GM12878 (cell line): ENCODE measurements at regions not wholly inside any gene's neighbourhood (a gene's known extent, or its start where the extent isn't known, plus 50 kb on each side); places are given as distances from the start of the nearest gene placed in this dataset.

ENCODE experiments used
- ATAC-seq: fragments of 200-7000 bp; cut with Tn5 transposase; 3 replicates; pipeline ENCODE4 v1.9.1; 2020; ENCODE audit warnings: mild to moderate bottlenecking, moderate library complexity
- BruUV-seq: library from RNA; stranded (reverse); fragments of 400-500 nt; replicated peaks from 2 replicates; lab custom pipeline; 2021; lab: Mats Ljungman, UMichigan
- CTCF ChIA-PET: fragments of 300-600 bp; sonication (Branson Sonifier 250); formaldehyde crosslinking; extraction: SDS; loops from one replicate; lab custom pipeline; 2021; ENCODE audit warnings: inconsistent platforms; lab: Yijun Ruan, JAX
- POLR2A ChIA-PET: fragments of 350-600 bp; formaldehyde crosslinking; extraction: SDS; loops from one replicate; lab custom pipeline; 2021; ENCODE audit warnings: inconsistent platforms; lab: Charles Lee
- RAD21 ChIA-PET: fragments of 300-600 bp; sonication (Branson Sonifier 250); formaldehyde crosslinking; loops from one replicate; lab custom pipeline; 2023; ENCODE audit warnings: antibody characterized with exemption; ENCODE audit not compliant: unreplicated experiment; lab: Charles Lee
- SMC1A ChIA-PET: fragments of 300-600 bp; sonication (Branson Sonifier 250); formaldehyde crosslinking; loops from one replicate; lab custom pipeline; 2023; ENCODE audit not compliant: unreplicated experiment, uncharacterized antibody; lab: Charles Lee
- DNase-seq: peaks from one replicate; pipeline ENCODE4 v3.0.0-alpha.2; 2011; ENCODE audit warnings: low read depth, low spot score
- FAIRE-seq: peaks from 3 replicates; lab custom pipeline; 2011; peaks lifted over from hg19 to GRCh38; lab: Jason Lieb, UNC
- H2AFZ ChIP-seq: 2 replicates; pipeline ENCODE4 v1.6.0; 2011; ENCODE audit warnings: low read depth, low read length, control low read depth; ENCODE audit not compliant: control insufficient read depth
- H3K27ac ChIP-seq: 2 replicates; pipeline ENCODE4 v1.5.1; 2011; ENCODE audit warnings: control low read depth; ENCODE audit not compliant: control insufficient read depth, insufficient read depth
- H3K27me3 ChIP-seq, 2 experiments: replicated peaks in 1 of 2; 2 replicates each; pipeline versions ENCODE4 v1.6.0 to v1.6.1; 2011; ENCODE audit warnings: low read length in 1 of 2; ENCODE audit not compliant: control insufficient read depth in 2 of 2, insufficient read depth in 2 of 2
- H3K36me3 ChIP-seq, 2 experiments: 2 replicates each; pipeline ENCODE4 v1.5.1; 2011; ENCODE audit warnings: low read length in 1 of 2; ENCODE audit not compliant: control insufficient read depth in 2 of 2, insufficient read depth in 2 of 2
- H3K4me1 ChIP-seq: 2 replicates; pipeline ENCODE4 v1.6.1; 2011; ENCODE audit warnings: mild to moderate bottlenecking, low read length, moderate library complexity, mixed read lengths; ENCODE audit not compliant: control insufficient read depth, insufficient read depth
- H3K4me2 ChIP-seq: 2 replicates; pipeline ENCODE4 v1.6.0; 2011; ENCODE audit warnings: control low read depth; ENCODE audit not compliant: control insufficient read depth, insufficient read depth
- H3K4me3 ChIP-seq: fragments of 200-600 bp; sonication (generic); 2 replicates; pipeline ENCODE4 v1.5.1; 2016
- H3K79me2 ChIP-seq: 2 replicates; pipeline ENCODE4 v1.6.0; 2011; ENCODE audit warnings: low read length; ENCODE audit not compliant: control insufficient read depth, insufficient read depth
- H3K9ac ChIP-seq: 2 replicates; pipeline ENCODE4 v1.8.0; 2011; ENCODE audit warnings: low read length, control low read depth, mixed read lengths; ENCODE audit not compliant: control insufficient read depth, insufficient read depth
- H3K9me3 ChIP-seq: replicated peaks from 3 replicates; pipeline ENCODE4 v1.5.1; 2011; ENCODE audit warnings: mild to moderate bottlenecking, low read length; ENCODE audit not compliant: control insufficient read depth, insufficient read depth
- H4K20me1 ChIP-seq: 2 replicates; pipeline ENCODE4 v1.6.0; 2011; ENCODE audit not compliant: control insufficient read depth, insufficient read depth
- BCL3 ChIP-seq: IDR thresholded peaks from 2 replicates; pipeline ENCODE4 v1.6.1; 2011; ENCODE audit warnings: borderline replicate concordance, low read depth, mild to moderate bottlenecking, moderate library complexity, low read length; ENCODE audit not compliant: insufficient read depth, poor library complexity, severe bottlenecking
- BHLHE40 ChIP-seq, 2 experiments: fragments of 450-650 bp in 1 of 2; IDR thresholded peaks; 2 replicates each; pipeline ENCODE4 v1.6.1; 2011 to 2017; ENCODE audit warnings: low read depth in 2 of 2, borderline replicate concordance in 1 of 2, improper control_type of control experiment in 1 of 2, low read length in 1 of 2, mild to moderate bottlenecking in 1 of 2
- CBX5 ChIP-seq: sonication (generic); IDR thresholded peaks from 2 replicates; pipeline ENCODE4 v1.6.1; 2016; ENCODE audit warnings: low read depth, moderate library complexity, mild to moderate bottlenecking, inconsistent platforms
- CEBPB ChIP-seq, 2 experiments: fragments of 150-350 bp in 1 of 2; IDR thresholded peaks; 2 replicates each; pipeline ENCODE4 v1.6.1; 2012 to 2014; ENCODE audit warnings: low read depth in 2 of 2, low read length in 2 of 2, borderline replicate concordance in 1 of 2, inconsistent platforms in 1 of 2
- CREB1 ChIP-seq: IDR thresholded peaks from 2 replicates; pipeline ENCODE4 v1.6.1; 2012; ENCODE audit warnings: low read depth, mild to moderate bottlenecking, inconsistent platforms
- ETV6 ChIP-seq, 2 experiments: fragments of 450-650 bp in 1 of 2; IDR thresholded peaks in 1 of 2; conservative IDR thresholded peaks in 1 of 2; 2 replicates each; pipeline ENCODE4 v1.6.1; 2014; ENCODE audit warnings: antibody characterized with exemption in 1 of 2, borderline replicate concordance in 1 of 2, low read depth in 1 of 2, mild to moderate bottlenecking in 1 of 2, moderate library complexity in 1 of 2
- IKZF2 ChIP-seq, 2 experiments: fragments of 450-650 bp; IDR thresholded peaks; 2 replicates each; pipeline ENCODE4 v1.6.1; 2017; ENCODE audit warnings: mild to moderate bottlenecking in 2 of 2, moderate library complexity in 2 of 2
- IRF4 ChIP-seq: IDR thresholded peaks from 2 replicates; pipeline ENCODE4 v1.6.1; 2011; ENCODE audit warnings: low read depth, low read length
- MEF2A ChIP-seq: IDR thresholded peaks from 2 replicates; pipeline ENCODE4 v1.6.1; 2011; ENCODE audit warnings: low read depth, mild to moderate bottlenecking, low read length, moderate library complexity; ENCODE audit not compliant: insufficient read depth
- MTA2 ChIP-seq: fragments of 450-650 bp; IDR thresholded peaks from 2 replicates; pipeline ENCODE4 v1.6.1; 2016; ENCODE audit warnings: low read depth, mild to moderate bottlenecking, moderate library complexity
- MTA3 ChIP-seq: IDR thresholded peaks from 2 replicates; pipeline ENCODE4 v1.6.1; 2012; ENCODE audit warnings: low read length, inconsistent platforms, borderline replicate concordance
- NR2F1 ChIP-seq: fragments of 450-650 bp; conservative IDR thresholded peaks from 2 replicates; pipeline ENCODE4 v1.6.1; 2017; ENCODE audit warnings: mild to moderate bottlenecking
- RAD21 ChIP-seq: IDR thresholded peaks from 2 replicates; pipeline ENCODE4 v1.6.1; 2011; ENCODE audit warnings: mild to moderate bottlenecking, low read depth, low read length, moderate library complexity; ENCODE audit not compliant: insufficient read depth
- RCOR1 ChIP-seq: conservative IDR thresholded peaks from 2 replicates; pipeline ENCODE4 v1.6.1; 2012; ENCODE audit warnings: low read depth, low read length, improper control_type of control experiment
- RUNX3 ChIP-seq: IDR thresholded peaks from 2 replicates; pipeline ENCODE4 v1.6.1; 2012; ENCODE audit warnings: low read length, inconsistent platforms
- SP1 ChIP-seq: IDR thresholded peaks from one replicate; pipeline ENCODE4 v1.6.1; 2011; ENCODE audit warnings: low read depth, low read length
- TCF3 ChIP-seq: IDR thresholded peaks from 2 replicates; pipeline ENCODE4 v1.6.1; 2012; ENCODE audit warnings: low read depth, mild to moderate bottlenecking, low read length, borderline replicate concordance; ENCODE audit not compliant: insufficient read depth
- USF2 ChIP-seq: IDR thresholded peaks from 2 replicates; pipeline ENCODE4 v1.6.1; 2011; ENCODE audit warnings: low read depth, low read length, improper control_type of control experiment, borderline replicate concordance
- WGBS: methylation state at CpG from one replicate; pipeline ENCODE4 v1.1.6; 2016; ENCODE audit warnings: low lambda C conversion rate; ENCODE audit not compliant: insufficient replicate concordance, insufficient coverage; ENCODE audit errors: missing lambda C conversion rate; 5-methylcytosine and 5-hydroxymethylcytosine counted together
- in situ Hi-C: fragments of 300-500 bp; cut with MboI; formaldehyde crosslinking; loops from 9 replicates; pipeline ENCODE4 v1.14.3; 2018; ENCODE audit warnings: mixed read lengths
- intact Hi-C: fragments of 100-400 bp; cut with micrococcal nuclease; formaldehyde crosslinking; loops from one replicate; pipeline ENCODE4 v1.14.2; 2022; ENCODE audit not compliant: unreplicated experiment

GRCh38 chr3:144294659-144295538, 323.3 kb downstream of the DIPK2A start:
- in situ Hi-C loops, result no loop called here
- no peaks in the 10 kb centered on the region for H3K79me2 ChIP-seq
- TF ChIP-seq IRF4, result peak; percentile 94
- TF ChIP-seq CBX5, result peak; percentile 75; the same call in 1 of the 2 replicates
- TF ChIP-seq ETV6 (conservative IDR thresholded peaks at IDR 0.05 in 1 of 2, IDR thresholded peaks at IDR 0.05 in 1 of 2; ENCODE audit: borderline replicate concordance in 1 of 2, low read depth in 1 of 2), result peak in 1 of 2 experiments; percentile 55; a peak in 1 of 4 replicates
- TF ChIP-seq MTA3, result peak; percentile 59; the same call in 1 of the 2 replicates
- TF ChIP-seq CREB1, result peak; percentile 56; the same call in 1 of the 2 replicates
- TF ChIP-seq NR2F1, result no peak
- TF ChIP-seq RAD21, result peak; percentile 26; the same call in 1 of the 2 replicates
- 0 out of 2 replicates have a peak, but pooled peaks have one; percentile 15 for TF ChIP-seq MTA2
- peak; percentile 17 for TF ChIP-seq SP1
- 0 out of 2 replicates have a peak, but pooled peaks have one; percentile 20 for TF ChIP-seq TCF3
- peak in 1 of 2 experiments; percentile 48; a peak in 1 of 4 replicates for TF ChIP-seq CEBPB (IDR thresholded peaks at IDR 0.05; ENCODE audit: borderline replicate concordance in 1 of 2, low read depth in 2 of 2, low read length in 2 of 2)
- TF ChIP-seq RUNX3, result peak; percentile 96
- TF ChIP-seq IKZF2 (IDR thresholded peaks at IDR 0.05), result peak in 1 of 2 experiments; percentile 20; a peak in 1 of 4 replicates
- TF ChIP-seq BHLHE40 (IDR thresholded peaks at IDR 0.05; ENCODE audit: borderline replicate concordance in 1 of 2, low read depth in 2 of 2, low read length in 1 of 2), result 0 out of 4 replicates have a peak, but pooled peaks of 1 of the 2 experiments have one; percentile 13
- no peak for TF ChIP-seq RCOR1
- peak; percentile 80 for TF ChIP-seq BCL3
- no peak for TF ChIP-seq USF2
- TF ChIP-seq MEF2A, result peak; percentile 77

More at GRCh38 chr3:144294659-144295538, 323.3 kb downstream of the DIPK2A start:
- Histone ChIP-seq H2AFZ (no peak overlapping the region), H3K4me1 (peaks cover 16% of the 10 kb centered on the region), H3K9me3 (peaks cover 2% of the 10 kb centered on the region), H3K9ac (no peak overlapping the region; the same call in 1 of the 2 replicates), H4K20me1 (no peaks in the 10 kb centered on the region), H3K27ac (peak overlapping the region; percentile 61), H3K27me3 (no peaks in the 10 kb centered on the region), H3K4me3 (no peak overlapping the region), H3K4me2 (peak overlapping the region; percentile 59; the same call in 1 of the 2 replicates), H3K36me3 (no peaks in the 10 kb centered on the region)
- POLR2A ChIA-PET, result no interaction called here
- intact Hi-C loops, result loop anchor here (2.0 kb wide), 1 partner anchor 322 kb away; no protein-coding TSS in a partner anchor
- 51% methylated on average over 2 of the region's 2 CpGs for WGBS
- SMC1A ChIA-PET, result interaction anchor here (0.8 to 1.2 kb wide), 2 partner anchors 38 to 167 kb away, joined by 3 read pairs; no protein-coding TSS in a partner anchor
- CTCF ChIA-PET, result no interaction called here
- DNase-seq (peak; percentile 66), FAIRE-seq (peak; percentile 65), ATAC-seq (peak; percentile 87)
- BruUV-seq, result no TSS peak
- RAD21 ChIA-PET, result no interaction called here
